Peyer's patch (tissue), 4 donors: ENCODE measurements at regions not wholly inside any gene's neighbourhood (a gene's known extent, or its start where the extent isn't known, plus 50 kb on each side); places are given as distances from the start of the nearest gene placed in this dataset.
A peak's percentile ranks its signal among the peaks of the same experiment; 100 is the strongest.

Experiments
- DNase-seq, 3 donors: peaks; one replicate each; pipeline ENCODE4 v3.0.0-alpha.2; 2017 to 2019
- H3K27ac ChIP-seq, 4 donors: fragments of 200-600 bp; sonication (generic); one replicate each; pipeline ENCODE4 v1.5.1; 2016 to 2019
- H3K27me3 ChIP-seq, 2 donors: fragments of 200-600 bp; sonication (generic); one replicate each; pipeline ENCODE4 v1.5.1; 2019
- H3K36me3 ChIP-seq, 3 donors: fragments of 200-600 bp; sonication (generic); one replicate each; pipeline ENCODE4 v1.5.1; 2016 to 2019
- H3K4me1 ChIP-seq, 4 donors: fragments of 200-600 bp; sonication (generic); one replicate each; pipeline ENCODE4 v1.5.1; 2016 to 2019
- H3K4me3 ChIP-seq, 4 donors: fragments of 200-600 bp; sonication (generic); 1 replicate in 3 of 4; 2 replicates in 1 of 4; pipeline ENCODE4 v1.5.1; 2016 to 2019; ENCODE audit warnings: mild to moderate bottlenecking in 1 of 4
- H3K9me3 ChIP-seq, 4 donors: fragments of 200-600 bp; sonication (generic); one replicate each; pipeline ENCODE4 v1.5.1; 2016 to 2019; ENCODE audit warnings: mild to moderate bottlenecking in 1 of 4
- CTCF ChIP-seq, 6 experiments: fragments of 450-650 bp in 4 of 6; fragments of 200-600 bp in 2 of 6; sonication (generic) in 1 of 6; IDR thresholded peaks; one replicate each; pipeline ENCODE4 v1.5.1; 2017 to 2019; ENCODE audit warnings: antibody characterized with exemption in 6 of 6, mild to moderate bottlenecking in 3 of 6, moderate library complexity in 1 of 6
- POLR2A ChIP-seq, 2 donors: fragments of 450-650 bp; IDR thresholded peaks; one replicate each; pipeline ENCODE4 v1.5.1; 2017; ENCODE audit warnings: antibody characterized with exemption in 2 of 2, mild to moderate bottlenecking in 2 of 2, moderate library complexity in 2 of 2

- H3K27ac ChIP-seq, result no peak overlapping the region
- no peaks in the 10 kb centered on the region for H3K27me3 ChIP-seq
- no peak for DNase-seq
- no peaks in the 10 kb centered on the region for H3K9me3 ChIP-seq
- H3K36me3 ChIP-seq, result no peaks in the 10 kb centered on the region
- no peaks in the 10 kb centered on the region for H3K4me1 ChIP-seq
- no peak overlapping the region for H3K4me3 ChIP-seq
- TF ChIP-seq CTCF (IDR thresholded peaks at IDR 0.05), result no peak
These were observed 509.5 kb upstream of the PAPPA start for GRCh38 chr9:115643948-115644727.

GRCh38 chr9:115649991-115650472, 503.6 kb upstream of the PAPPA start:
- DNase-seq, result peak in 2 of 3 donors; percentile 18 to 68
- H3K4me1 ChIP-seq, result no peaks in the 10 kb centered on the region

DNA sequence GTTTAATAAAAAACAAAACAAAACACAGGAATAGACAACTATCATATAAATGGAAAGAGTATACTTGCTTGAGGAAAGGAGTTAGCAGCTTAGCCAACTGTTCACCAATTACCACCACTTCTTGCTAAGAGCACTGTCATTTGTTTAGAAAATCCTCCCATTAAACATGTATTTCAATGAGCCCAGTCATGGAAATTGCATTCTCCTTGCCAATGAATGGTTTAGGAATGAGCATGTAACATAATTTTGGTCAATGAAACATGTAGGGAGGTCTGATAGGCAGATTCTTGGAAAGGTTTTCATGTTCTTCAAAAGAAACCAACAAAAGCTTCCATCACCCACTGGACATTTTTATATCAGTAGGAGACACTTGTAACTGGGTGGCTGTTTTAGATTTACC, 502.8 kb upstream of the PAPPA start:
- no peaks in the 10 kb centered on the region for H3K27me3 ChIP-seq
- TF ChIP-seq POLR2A (IDR thresholded peaks at IDR 0.05), result no peak
- no peak for TF ChIP-seq CTCF (IDR thresholded peaks at IDR 0.05)
- no peaks in the 10 kb centered on the region for H3K36me3 ChIP-seq
- H3K9me3 ChIP-seq, result no peaks in the 10 kb centered on the region
- H3K27ac ChIP-seq, result peak overlapping the region in 3 of 4 donors; percentile 43 to 79 (median 70)
- H3K4me1 ChIP-seq, result no peaks in the 10 kb centered on the region
- no peak overlapping the region for H3K4me3 ChIP-seq
- no peak for DNase-seq

More at GRCh38 chr9:115649991-115650472, 503.6 kb upstream of the PAPPA start:
- H3K4me3 ChIP-seq, result no peak overlapping the region
- no peaks in the 10 kb centered on the region for H3K27me3 ChIP-seq
- no peaks in the 10 kb centered on the region for H3K9me3 ChIP-seq
- H3K27ac ChIP-seq, result peak overlapping the region in 3 of 4 donors; percentile 43 to 79 (median 70)
- no peak for TF ChIP-seq POLR2A (IDR thresholded peaks at IDR 0.05)
- TF ChIP-seq CTCF (IDR thresholded peaks at IDR 0.05), result no peak
- no peaks in the 10 kb centered on the region for H3K36me3 ChIP-seq

DNA sequence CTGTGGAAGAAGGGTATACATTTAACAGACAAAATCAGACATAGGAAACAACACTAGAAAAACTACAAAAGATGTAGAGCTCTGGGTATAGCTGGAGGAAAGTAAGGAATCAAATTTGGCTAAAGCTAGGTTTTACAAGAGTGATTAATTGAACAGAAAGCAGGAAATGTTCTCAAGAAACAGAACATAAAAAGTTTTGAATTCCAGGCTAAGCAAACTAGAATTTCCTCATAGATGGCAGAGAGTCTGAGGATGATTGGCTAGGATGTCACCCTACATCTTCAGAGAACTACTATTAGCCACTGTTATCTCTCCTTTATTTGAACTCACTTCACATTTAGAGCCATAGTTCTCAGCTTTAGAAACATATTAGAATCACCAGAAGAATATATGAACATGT, 502.1 kb upstream of the PAPPA start:
- peak overlapping the region in 2 of 4 donors; percentile 43 to 79 for H3K27ac ChIP-seq
- no peaks in the 10 kb centered on the region for H3K9me3 ChIP-seq
- no peaks in the 10 kb centered on the region for H3K27me3 ChIP-seq
- no peak for DNase-seq
- TF ChIP-seq POLR2A (IDR thresholded peaks at IDR 0.05) (no peak), CTCF (IDR thresholded peaks at IDR 0.05) (no peak)
- no peaks in the 10 kb centered on the region for H3K36me3 ChIP-seq
- no peaks in the 10 kb centered on the region for H3K4me1 ChIP-seq
- H3K4me3 ChIP-seq, result no peak overlapping the region

DNA sequence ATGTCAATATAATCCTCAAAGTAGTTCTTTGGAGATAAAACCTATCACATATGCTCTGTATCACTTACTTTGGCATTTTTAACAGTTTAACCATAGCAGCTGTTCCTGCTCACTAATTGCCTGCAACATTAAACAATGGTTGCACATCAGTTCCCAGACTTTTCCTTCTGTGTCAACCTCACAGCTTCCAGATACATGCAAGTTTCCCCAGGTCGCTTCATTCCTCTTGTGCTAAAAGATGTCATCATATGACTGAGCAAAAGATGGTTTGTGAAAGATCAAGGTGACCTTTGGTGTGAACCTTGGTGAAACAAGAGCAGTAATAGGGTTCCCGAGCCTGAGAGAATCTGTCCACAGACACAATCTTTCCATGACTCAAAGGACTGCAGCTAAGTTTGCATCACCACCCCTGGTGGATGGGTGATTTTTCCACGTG, 500.4 kb upstream of the PAPPA start:
- peak overlapping the region in 2 of 4 donors; percentile 22 to 26 for H3K27ac ChIP-seq

More for the DNA sequence above, 500.4 kb upstream of the PAPPA start:
- no peaks in the 10 kb centered on the region for H3K4me1 ChIP-seq
- H3K9me3 ChIP-seq, result no peaks in the 10 kb centered on the region
- H3K4me3 ChIP-seq, result no peak overlapping the region
- no peak for DNase-seq
- TF ChIP-seq CTCF (IDR thresholded peaks at IDR 0.05), result no peak
- TF ChIP-seq POLR2A (IDR thresholded peaks at IDR 0.05), result no peak
- no peaks in the 10 kb centered on the region for H3K36me3 ChIP-seq
- H3K27me3 ChIP-seq, result no peaks in the 10 kb centered on the region
